GM21360 (cell line): ENCODE measurements at regions not wholly inside any gene's neighbourhood (a gene's known extent, or its start where the extent isn't known, plus 50 kb on each side); places are given as distances from the start of the nearest gene placed in this dataset.
"Not testable (repeated sequence)": the region's sequence is repeated elsewhere in the genome, so short reads cannot be mapped to it uniquely, and the experiment has no call there.

ENCODE experiments used
- ATAC-seq: cut with Tn5 transposase; IDR thresholded peaks from one replicate; pipeline ENCODE4 v1.9.1; 2021; ENCODE audit warnings: mild to moderate bottlenecking, moderate library complexity; ENCODE audit not compliant: unreplicated experiment

DNA sequence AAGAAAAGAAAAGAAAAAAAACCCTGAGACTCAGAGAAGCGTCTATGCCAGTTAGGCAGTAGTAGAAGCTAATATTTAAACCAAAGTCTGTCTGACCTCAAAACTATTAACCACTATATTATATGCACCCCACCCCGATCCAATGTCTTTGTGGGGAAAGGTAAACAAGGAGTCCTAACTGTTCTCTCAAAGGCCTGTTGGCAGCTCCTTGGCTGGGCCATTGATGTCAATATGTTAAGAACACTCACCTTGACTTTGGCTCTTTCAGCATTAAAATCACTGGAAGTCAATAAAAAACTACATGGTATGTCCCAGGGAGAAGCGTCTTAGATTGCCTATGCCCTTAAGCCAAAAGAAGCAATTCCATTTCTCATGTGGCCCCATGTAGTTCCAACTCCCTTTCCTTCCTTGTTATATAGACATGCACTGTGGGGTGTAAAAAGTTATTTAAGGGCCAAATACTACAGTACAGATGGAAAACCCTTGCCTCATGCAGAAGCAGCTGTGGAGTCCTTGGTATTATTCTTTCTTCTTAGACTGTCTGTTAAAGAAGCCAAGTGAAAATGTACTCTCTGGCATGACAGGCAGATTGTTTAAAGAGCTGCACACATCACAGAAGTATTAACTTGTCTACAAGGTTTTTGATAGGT is 308.6 kb upstream of the RPS23 start:
- ATAC-seq: no peak

DNA sequence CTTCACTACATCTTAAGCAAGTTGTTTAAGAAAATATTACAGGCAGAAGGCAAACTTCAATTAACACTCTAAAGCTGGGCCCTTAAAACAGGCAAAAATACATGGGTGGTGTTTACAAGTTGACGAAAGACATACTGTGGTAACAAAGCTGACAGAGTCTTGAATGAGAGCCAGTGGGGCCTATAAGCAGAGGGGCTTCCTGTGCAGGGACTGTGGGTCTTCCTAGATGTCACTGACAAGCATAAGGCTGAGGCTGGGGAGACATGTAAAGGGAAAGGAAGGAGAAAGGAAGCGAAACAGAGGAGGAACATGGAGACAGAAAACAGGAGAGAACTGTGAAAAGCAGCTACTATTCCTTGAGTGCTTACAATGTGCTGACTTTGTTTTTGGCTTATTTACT is 308.0 kb upstream of the RPS23 start:
- ATAC-seq: no peak

DNA sequence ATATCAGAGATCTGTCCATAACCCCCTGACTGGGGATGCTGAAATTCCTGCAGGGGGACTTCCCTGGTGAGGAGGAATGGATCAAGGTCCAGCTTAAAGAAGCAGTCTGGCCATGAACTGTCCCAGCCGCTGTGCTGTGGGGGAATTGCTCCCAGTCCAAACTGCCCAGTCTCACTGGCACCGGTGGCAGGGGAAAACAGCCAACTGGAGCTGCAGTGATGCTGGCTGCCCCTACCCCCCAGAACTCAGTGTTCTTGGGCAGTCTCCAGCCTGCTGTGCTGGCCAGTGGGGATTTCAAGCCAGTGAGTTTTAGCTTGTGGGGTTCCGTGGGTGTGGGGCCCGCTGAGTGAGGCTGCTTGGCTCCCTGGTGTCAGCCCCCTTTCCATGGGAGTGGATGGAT is 306.5 kb upstream of the RPS23 start:
- no peak for ATAC-seq

DNA sequence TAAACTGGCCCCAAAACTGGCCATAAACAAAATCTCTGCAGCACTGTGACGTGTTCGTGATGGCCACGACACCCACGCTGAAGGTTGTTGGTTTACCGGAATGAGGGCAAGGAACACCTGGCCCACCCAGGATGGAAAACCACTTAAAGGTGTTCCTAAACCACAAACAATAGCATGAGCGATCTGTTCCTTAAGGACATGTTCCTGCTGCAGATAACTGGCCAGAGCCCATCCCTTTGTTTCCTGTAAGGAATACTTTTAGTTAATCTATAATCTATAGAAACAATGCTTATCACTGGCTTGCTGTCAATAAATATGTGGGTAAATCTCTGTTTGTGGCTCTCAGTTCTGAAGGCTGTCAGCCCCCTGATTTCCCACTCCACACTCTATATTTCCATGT is 305.2 kb upstream of the RPS23 start:
- ATAC-seq: not testable (repeated sequence)

DNA sequence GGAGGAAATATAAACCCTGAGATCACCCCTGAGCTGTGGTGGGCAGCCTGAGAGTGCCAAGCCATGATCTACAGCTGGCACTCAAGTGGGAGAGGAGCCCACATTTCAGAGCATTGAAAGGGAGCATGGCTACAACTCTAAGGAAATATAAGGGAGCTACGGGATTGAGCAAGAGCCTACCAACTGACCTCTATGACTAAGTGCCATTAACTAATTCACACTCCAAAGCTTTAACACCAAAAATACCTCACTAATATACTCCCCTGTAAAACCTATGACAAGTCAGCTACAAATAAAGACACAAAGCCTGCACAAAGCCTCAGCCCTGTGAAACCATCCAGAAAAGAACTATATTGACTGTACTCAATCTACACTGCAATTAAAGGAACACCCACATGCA is 286.8 kb upstream of the RPS23 start:
- no peak for ATAC-seq

DNA sequence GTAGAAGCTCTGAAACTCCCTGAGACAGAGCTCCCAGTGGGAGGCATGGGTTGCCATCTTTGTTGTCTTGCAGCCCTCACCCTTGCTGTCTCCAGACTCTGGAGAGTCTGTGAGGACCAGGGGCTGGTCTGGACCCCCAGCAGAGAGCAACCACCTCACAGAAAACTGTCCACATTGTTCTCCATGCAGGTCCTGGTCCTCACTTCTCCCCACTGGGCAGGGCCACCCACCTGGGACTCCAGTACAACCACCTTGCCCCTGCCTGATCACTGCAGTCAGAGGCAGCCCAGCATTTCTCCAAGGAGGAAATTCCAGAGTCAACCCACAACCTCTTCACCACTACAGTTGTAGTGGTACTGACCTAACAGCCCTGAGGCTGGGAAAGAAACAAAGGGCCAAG is 285.6 kb upstream of the RPS23 start:
- no peak for ATAC-seq

DNA sequence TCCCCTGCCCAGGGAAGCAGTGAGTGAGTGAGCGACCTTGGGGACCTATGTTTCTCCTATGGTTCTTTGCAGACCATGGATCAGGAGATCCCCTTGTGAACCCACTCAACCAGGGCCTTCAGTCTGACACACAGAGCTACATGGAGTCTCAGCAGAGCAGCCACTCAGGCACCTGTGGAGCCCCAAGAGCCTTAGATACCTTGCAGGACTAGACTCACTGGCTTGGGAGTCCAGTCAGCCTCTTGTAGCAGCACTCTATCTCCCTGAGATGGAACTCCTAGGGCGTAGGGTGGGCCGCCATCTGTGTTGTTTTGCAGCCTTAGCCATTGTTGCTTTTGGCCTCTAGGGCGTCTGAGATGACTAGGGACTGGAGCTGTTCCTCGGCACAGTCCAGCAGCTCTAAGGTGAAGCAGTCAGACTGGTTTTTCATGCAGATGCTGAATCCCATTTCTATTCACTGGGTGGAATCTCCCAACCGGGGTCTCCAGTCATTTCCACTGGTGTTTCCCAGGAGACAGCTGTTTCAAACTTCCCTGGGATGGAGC is 284.6 kb upstream of the RPS23 start:
- ATAC-seq: no peak

DNA sequence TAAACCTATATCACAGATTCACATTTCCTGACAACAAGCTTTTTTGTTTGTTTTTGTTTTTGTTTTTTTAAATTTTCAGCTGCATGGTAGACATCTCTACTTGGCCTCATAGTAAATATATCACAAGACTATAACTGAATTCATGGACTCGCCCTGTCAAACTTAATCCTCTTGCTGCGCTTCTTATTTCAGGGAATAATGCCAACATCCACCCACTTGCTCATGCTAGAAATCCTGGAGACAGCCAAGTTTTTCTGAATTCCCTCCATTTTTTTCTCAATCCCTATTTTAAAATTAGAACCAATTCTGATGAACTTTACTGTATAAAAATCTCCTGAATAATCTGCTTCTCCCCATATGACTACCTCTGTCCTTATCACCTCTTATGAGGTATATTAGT is 283.6 kb upstream of the RPS23 start:
- no peak for ATAC-seq

DNA sequence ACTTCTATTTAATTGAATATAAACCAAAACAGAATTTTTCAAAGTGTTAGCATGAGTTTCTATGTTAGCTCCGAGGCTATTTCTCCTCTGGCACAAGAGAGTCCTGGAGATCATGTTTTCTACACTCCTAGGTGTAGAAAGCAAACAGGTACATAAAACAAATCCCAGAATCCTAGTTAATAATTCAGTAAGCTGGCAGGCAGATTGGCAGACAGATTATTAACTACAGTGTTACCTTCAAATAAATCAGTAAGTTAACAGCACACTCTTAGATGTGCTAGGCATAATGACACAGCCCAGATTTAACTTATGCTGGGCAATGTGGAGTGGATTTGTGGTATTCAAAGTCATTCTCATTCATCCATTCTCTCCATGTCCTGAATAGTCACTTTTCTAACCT is 282.8 kb upstream of the RPS23 start:
- no peak for ATAC-seq

DNA sequence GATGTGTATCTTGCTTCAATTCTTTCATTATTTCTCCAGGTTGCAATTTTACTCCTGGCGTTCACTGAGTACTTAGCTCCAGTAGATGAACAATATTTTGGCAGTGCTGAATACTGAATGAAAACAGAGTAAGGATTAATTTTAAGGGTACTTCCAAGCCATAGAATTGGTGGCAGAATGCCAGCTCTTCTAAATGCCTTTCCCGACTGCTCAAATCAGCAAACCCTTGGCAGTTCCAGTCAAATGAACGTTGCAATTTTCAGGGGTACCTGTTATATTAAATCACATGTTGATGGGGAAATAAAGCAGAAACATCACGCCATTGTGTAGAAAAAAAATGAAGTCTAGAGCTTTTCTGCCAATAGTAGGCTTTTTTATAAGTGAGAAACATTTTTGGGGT is 282.4 kb upstream of the RPS23 start:
- ATAC-seq: no peak

DNA sequence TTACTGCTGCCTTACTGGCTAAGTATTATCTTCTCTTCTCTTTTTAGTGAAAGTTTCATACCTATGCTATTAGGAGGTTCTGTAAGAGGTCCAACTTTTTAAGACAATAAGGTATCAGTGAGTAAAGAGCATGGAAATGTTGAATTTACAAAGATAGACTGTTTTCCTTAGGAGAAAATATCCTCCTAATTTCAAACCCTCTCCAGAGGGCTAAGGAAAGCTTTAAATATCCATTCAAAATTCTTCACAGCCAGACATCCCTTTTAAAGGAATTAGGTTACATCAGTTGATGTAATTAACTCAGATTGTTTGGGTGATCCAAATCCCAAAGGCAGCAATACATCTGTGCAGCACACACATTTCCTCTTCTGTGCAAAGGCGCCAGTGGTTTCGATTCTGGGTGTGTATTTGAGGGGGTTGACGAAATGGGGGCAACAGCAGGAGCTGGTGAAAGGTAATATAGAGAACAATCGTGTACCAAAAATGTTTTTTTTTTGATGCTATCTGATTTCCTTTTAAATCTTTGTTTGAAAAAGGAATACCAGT is 273.8 kb upstream of the RPS23 start:
- ATAC-seq: no peak

DNA sequence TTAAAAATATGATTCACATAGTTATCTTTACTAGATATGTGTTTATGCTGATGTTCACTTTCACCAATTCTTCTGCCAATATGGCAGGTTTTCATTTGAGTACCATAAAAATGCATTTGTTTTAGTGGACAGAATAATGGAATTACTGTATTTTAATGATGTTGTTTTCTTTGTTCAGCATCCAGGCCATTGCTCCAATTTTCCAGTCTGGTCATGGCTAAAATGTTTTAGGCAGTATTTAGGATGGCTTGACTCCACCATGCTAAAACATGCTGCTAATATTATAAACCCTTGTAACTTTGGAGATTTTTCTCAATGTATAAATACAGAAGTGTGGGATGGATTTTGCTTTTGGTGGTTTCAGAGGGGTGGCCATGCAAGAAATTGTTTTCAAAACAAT is 273.0 kb upstream of the RPS23 start:
- no peak for ATAC-seq

DNA sequence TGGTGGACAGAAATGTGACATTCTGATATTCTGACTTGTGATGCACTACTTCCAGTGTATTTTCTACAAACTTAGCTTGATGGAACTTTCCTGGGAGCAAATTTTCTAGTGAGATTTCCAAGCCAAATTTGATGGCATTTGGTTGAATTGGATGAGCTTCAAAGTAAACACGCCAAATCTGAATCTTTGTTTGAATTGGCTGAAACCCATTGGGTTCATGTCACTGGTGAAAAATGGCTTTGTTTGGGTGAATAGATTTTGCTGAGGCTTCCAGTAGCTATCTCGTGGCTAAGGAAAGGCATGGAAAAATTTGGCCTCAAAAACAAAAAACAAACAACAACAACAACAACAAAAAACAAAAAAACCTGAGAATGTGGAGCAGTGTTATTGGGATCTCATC is 271.1 kb upstream of the RPS23 start:
- ATAC-seq: no peak

DNA sequence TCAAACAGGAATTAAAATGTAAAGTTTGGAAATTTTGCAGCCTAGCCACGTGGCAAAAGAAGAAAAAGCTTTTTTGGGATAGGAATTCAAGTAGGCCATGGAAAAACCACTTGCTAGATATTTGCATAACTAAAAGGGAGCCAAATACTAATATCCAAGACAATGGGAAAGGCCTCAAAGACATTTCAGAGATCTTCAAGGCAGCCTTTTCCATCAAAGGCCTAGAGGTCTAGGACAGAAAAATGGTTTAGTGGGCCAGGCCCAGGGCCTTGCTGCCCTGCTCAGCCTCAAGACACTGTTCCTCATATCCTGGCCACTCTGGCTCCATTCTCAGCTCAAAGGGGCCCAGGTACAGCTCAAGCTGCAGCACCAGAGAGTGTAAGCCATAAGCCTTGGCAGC is 265.9 kb upstream of the RPS23 start:
- ATAC-seq: no peak

DNA sequence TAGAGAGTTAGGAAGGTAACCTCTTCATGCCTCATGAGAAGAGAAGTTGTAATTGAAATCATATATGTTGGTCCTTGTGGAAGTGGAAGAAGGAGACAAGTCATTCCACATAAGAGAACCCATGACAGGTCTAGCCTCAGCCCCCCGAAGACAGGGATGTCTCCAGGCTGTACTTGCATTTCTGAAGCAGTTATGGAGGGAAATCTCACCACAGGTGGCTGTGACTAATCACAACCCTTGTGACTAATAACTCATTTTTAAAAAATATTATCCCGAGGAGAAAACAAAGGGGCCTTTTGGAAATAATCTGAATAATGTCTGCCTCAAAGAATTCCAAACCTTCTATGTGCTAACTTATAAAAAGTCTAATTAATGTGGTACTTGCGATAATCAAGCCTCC is 262.1 kb upstream of the RPS23 start:
- no peak for ATAC-seq

DNA sequence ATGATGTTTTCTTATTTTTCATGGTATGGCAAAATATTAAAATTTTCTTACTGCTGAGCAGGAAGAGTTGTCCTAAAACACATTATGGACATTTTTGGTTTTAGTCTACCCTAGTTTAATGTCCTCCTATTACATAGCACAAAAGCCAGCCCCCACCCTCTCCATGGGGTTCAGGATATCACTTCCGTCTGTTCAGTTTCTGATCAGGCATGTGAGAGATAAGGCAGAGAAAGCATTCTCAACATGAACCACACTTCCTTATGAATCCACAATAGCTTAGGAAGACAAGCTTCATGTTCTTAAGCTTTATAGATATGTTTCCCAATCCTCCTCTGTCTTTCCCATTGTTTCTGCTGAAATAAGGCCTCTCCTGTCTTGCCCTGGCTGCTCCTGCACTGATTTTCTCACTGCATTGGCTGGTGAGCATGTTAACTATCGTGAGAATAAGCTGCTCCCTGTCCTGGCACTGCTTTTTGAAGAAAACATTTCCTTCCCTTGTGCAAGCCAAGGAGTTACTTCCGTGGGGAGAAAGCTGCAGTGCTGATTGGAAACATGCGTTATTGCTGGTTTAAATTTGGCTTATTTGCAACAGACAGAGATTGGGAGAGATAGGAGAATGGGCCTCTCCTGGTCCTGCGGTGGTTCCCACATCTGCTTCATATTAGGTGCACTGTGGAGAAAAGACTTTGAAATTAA is 260.3 kb upstream of the RPS23 start:
- ATAC-seq: no peak

DNA sequence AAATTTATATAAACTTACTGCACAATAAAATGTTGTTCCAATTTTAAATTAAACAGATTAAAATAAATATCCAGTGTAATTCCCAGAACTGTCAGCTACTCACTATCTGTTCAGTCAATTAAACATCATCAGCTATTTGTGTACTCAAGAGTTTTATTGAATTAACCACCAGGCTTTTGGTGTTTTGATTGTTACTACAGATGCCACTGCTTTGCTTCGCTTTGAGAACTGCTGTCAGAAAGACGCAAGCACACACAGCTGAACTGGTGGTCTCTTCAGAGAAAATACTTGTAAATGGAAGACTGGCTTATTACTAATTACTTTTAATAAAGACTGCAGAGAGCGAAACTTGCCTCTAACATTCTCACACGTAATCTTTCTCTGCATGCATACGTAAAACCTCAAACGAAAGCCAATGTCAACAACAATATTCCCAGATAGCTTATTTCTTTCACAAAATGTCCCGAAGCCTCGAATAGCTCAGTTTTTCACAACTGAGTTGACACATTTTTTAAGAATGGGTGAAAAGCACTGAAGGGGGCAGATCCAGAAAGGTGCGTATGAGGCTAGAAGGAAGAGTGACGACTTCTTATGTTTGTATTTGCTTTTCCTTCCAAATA is 259.6 kb upstream of the RPS23 start:
- no peak for ATAC-seq

DNA sequence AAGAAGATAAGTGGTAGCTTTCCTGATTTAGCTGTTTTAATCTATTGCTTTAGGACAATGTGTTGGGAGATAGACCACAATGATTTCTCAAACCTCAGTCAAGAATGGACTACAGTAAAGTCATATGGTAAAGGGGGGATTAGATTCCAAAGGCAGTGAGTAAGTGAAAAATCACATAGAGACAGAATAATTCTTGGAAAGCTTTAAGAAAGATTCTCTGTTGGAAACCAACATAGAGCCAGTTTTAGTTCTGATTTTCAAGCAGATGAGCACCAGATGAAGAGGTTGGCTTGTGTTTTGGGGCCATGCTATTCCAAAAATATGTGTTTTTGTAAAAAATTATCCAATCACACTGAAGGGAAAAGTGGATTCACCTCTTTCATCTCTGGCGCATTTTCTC is 256.8 kb upstream of the RPS23 start:
- ATAC-seq: no peak

DNA sequence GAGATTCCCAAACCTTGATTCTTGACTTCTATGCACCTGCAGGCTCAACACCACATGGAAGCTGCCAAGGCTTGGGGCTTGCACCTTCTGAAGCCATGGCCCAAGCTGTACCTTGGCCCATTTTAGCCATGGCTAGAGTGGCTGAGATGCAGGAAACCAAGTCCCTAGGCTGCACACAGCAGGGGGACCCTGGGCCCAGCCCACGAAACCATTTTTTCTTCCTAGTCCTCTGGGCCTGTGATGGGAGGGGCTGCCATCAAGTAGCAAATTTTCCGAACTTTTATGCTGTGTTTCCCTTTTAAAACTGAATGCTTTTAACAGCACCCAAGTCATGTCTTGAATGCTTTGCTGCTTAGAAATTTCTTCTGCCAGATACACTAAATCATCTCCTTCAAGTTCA is 253.9 kb upstream of the RPS23 start:
- ATAC-seq: not testable (repeated sequence)

DNA sequence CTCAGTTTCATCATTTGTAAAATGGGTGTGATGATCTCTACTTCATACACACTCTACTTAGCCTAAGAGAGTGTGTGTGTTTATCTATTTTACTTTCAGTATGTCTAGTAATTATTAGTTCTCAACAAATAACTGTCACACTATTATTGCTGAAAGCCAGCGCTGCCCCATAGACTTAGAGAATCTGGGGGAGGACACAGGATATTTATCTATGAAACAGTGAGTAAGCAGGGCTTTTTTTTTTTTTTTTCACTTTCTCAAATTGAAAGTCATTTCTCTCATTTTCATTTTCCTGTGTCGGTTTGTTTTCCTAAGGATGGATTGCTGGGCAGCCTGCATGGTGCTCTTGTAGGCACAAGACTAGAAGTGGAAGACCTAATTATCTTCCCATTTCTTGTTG is 248.4 kb upstream of the RPS23 start:
- ATAC-seq: no peak

DNA sequence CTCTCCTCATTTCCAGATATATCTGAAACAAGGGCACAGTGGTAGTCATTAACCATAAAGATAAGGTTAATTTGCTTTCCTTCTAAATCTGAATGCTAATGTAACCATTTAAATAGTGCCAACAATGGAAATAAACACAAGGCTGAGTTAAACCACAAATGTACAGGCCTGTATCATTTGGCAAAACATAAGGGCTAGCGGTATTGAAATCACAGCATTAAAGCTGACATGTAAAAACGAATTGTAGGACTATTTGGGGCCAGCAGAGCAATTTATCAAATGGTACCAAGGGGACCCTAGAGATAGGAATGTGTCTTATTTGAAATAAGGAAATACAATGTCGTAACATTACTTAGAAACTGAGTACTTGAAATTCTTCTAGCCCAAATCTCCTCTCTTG is 247.5 kb upstream of the RPS23 start:
- no peak for ATAC-seq

DNA sequence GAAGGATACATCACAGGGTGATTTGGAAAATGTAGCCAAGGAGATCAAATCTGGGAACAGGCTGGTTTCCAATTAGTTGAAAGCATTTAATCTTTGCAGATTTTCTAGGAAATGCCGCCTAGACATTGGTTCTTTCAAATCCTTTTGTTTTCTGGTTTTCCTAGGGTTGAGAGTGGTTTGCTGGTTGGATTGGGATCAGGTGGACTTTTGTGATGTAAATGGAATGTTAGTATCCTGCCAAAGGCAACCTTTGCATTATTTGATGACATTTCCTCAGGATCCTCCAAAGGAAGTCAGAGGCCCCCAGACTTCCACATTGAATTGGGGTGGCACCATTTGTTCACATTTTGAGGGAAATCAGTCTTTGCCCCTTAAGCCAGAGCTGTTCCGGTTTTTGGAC is 245.5 kb upstream of the RPS23 start:
- ATAC-seq: no peak
